ENCODE measurements at regions not wholly inside any gene's neighbourhood (a gene's known extent, or its start where the extent isn't known, plus 50 kb on each side); places are given as distances from the start of the nearest gene placed in this dataset.
"Not testable (repeated sequence)": the region's sequence is repeated elsewhere in the genome, so short reads cannot be mapped to it uniquely, and the experiment has no call there.

- no peak for DNase-seq
Measured at GRCh38 chr1:79302380-79302930, 295.9 kb upstream of the ADGRL4 start.

DNA sequence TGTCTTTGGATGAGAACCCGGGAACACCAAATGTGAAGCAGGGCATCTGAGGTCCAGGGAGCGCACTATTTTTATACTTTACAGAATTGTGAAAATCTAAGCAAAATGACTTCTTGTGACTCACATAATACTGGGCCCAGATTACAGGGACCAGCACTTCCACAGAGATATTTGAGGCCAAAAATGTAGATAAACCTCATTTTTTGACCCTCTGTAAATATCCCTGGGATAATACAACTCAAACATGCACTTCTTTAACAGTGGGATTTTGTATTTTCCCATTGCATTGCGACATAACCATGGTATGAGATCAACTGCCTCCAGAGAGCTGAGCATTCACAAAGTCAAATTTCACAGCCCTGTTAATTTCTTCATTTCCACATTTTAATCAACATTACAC is 289.4 kb upstream of the ADGRL4 start:
- no peak for DNase-seq

DNA sequence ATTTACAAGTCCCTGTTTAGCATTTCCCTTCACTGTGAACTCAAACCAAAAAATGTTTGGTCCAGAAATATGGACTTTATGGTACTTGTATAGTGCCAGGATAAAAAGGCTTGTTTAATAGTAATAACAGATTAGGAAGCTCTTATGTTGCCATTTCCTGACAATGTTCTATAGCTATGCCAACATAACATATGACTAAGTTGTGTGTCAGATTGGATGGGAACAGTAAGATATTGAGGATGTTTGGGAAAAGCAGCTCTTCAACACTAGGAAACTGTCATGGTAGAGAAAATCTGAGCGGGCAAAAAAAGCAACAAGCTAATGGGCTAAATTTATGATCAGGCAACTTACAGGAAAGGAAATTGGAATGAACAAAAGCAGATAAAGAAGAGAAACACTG is 287.1 kb upstream of the ADGRL4 start:
- DNase-seq: no peak

- no peak for DNase-seq
Measured at GRCh38 chr1:79290927-79291474, 284.5 kb upstream of the ADGRL4 start.

GRCh38 chr1:79287982-79288381 is 281.5 kb upstream of the ADGRL4 start:
- no peak for DNase-seq

DNA sequence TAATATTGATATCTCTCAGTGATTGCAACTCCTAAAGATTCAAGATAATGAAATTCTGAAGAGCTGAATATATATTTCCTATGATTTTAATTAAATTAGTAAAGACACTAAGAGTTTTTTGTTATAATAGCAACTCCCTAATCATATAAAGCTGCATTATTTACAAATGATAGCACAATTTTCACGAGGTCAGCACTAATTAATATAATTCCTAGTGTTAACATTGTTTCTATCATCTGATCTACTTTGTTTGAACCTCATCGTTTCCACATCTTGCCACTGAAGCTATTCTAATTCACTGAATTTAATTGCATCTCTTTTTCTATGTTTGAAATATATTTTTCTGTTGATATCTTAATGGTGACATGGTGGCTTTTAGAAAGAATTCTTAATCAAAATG is 279.1 kb upstream of the ADGRL4 start:
- no peak for DNase-seq

DNA sequence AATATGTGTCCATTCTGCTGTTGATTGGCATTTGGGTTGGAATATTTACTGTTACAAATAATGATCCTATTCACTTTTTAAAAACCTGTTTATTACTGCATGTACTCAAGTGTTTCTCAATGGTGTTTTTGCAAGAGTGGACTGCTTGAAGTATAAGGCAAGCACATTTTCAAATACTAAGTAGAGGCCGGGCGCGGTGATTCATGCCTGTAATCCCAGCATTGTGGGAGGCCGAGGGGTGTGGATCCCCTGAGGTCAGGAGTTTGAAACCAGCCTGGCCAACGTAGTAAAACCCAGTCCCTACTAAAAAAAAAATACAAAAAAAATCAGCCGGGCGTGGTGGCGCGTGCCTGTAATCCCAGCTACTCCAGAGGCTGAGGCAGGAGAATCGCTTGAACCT is 276.9 kb upstream of the ADGRL4 start:
- no peak for DNase-seq

GRCh38 chr1:79281442-79281841 is 274.9 kb upstream of the ADGRL4 start:
- DNase-seq: no peak

DNA sequence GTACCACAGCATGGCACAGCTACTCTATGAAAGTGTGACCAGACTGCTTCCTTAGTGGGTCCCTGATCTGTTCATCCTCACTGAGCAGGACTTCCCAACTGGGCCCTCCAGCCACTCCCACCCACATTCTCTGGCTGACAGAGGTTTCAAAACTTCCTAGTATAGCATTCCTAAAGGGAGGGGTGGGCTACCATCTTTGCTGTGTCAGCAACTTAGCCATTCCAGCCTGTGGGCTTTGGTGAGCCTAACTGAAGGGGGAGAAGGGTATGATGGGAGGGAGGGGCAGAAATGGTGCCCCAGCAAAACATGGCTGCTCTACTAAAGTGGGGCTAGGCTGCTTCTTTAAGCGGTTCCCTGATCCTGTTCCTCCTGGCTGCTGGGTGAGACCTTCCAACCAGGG is 265.2 kb upstream of the ADGRL4 start:
- no peak for DNase-seq

DNA sequence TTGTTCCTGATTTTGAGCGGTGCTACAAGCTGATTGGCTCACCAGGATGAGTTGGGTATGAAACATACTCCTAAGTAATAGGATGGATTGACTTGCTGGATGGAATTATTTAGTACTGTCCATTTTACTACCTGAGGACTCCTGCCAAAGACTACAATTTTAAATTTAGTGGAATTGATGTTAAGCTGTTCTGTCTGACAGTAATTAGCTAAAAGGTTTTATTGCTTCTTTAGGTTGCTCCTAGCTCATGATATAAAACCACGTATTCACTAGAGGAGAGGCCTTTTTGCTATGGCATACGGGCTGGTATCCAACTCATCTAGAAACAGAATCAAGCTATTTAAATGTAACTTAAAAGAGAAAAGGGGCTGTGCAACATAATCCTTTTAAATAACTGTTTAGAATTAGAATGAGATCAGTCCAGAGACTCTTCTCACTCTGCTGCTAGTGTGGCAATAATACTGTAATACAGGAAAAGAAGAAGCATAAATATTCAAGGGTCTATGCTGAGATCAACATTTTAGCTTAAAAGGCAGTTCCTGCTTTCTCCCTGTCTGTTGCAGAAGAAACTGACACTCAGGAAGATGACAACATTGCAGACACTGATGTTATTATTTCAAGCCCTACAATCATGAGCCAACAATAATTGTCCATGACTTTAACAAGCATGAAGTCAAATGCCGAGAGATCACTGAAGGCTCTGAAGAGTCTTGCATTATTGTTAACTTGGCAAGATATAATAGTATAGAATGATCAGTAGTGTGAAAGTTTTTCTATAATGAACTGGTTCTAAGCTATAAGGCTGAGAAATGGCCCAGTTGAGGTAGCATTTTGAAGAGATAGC is 258.7 kb upstream of the ADGRL4 start:
- DNase-seq: no peak

- no peak for DNase-seq
Measured at GRCh38 chr1:79264285-79264684, 257.8 kb upstream of the ADGRL4 start.

GRCh38 chr1:79262745-79263258 is 256.3 kb upstream of the ADGRL4 start:
- DNase-seq: no peak

DNA sequence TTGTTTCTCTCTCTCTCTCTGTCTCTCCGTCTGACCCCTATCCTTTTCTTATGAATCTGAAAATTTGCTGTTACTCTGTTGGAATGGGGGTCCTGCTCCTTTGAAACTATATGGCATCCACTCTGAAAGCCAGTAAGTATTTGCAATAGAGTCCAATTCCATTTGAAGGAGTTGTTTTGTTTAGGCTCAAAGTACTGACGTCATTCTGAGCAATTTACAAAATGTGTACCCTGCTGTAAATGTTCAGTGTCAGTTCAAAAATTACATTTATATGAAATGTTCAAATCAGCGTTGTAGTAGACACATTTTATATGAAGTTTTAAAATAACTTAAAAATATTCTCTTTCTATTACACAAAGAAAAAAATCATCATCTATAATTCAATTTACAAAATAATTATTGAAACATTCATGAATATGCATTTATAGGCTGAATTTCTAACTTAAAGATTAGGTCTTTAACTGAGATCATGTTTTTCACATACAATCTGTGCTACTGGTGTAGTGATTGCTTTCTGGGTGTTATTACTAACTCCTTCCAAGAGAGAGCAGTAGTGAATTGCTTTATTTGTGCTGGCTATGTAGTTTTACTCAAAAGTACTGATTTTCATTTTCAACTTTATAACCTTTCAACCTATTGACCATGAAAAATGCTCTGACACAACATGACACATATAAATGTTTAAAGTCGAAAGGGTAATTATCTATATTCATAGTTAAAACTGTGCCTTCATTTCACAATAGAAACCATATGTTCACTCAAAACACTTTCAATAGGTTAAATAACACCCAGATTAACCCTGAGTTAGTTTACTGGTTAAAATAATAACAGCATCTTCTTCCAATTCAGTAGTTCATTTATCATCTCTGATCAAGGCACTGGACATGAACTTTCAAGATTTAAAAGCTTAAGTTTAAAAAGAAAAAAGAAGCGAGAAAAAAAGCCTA is 253.1 kb upstream of the ADGRL4 start:
- no peak for DNase-seq

DNA sequence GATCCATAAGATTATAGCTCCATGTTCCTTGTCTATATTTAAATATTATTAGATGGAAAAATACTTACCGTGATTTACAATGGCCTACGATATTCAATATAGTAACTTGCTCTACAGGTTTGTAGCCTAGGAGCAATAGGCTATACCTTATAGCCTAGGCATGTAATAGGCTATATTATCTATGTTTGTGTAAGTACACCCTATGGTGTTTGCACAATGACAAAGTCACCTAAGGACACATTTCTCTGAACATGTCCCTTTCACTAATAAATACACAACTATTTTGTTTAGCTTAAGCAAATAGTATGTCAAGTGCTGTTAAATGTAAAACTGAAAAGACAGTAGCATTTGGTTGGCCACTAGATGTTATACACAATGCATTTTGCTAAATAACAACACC is 248.9 kb upstream of the ADGRL4 start:
- no peak for DNase-seq

- DNase-seq: no peak
Measured at GRCh38 chr1:79252598-79252997, 246.1 kb upstream of the ADGRL4 start.

- no peak for DNase-seq
Measured at GRCh38 chr1:79239840-79240239, 233.3 kb upstream of the ADGRL4 start.

GRCh38 chr1:79235301-79236002 is 228.9 kb upstream of the ADGRL4 start:
- DNase-seq: no peak

- no peak for DNase-seq
Measured at GRCh38 chr1:79232818-79233217, 226.3 kb upstream of the ADGRL4 start.

- DNase-seq: not testable (repeated sequence)
Measured at GRCh38 chr1:79230751-79231150, 224.2 kb upstream of the ADGRL4 start.

DNA sequence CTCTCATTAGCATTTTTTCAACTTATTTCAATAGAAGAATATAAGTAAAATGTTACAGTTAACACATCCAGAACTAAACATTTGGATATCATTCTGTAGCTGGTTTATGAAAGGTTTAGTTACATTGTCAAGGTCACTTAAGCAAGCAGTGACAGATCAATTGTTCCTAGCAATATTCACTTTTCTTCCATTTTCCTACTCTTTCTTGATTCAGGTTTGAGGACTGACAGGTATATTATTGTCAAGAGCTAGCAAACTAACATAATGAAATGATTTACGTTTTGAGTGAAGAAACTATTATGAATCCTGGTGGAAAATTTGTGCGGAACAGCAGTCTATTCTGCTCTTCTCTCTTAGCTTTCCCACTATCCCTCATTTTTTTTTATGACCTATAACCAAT is 220.4 kb upstream of the ADGRL4 start:
- no peak for DNase-seq

- DNase-seq: no peak
Measured at GRCh38 chr1:79224537-79224936, 218.0 kb upstream of the ADGRL4 start.

DNA sequence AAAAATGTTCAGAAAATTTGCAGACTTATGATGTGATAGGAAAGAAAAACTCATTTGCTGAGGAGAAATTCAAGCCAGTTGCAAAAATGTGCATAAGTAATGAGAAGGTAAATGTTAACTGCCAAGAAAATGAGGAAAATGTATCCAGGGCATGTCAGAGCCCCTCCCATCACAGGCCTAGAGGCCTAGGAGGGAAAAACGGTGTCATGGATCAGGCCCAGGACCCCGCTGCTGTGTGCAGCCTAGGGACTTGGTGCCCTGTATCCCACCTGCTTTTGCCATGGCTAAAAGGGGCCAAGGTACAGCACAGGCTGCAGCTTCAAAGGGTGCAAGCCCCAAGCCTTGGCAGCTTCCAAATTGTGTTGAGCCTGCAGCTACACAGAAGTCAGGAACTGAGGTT is 214.0 kb upstream of the ADGRL4 start:
- DNase-seq: no peak

DNA sequence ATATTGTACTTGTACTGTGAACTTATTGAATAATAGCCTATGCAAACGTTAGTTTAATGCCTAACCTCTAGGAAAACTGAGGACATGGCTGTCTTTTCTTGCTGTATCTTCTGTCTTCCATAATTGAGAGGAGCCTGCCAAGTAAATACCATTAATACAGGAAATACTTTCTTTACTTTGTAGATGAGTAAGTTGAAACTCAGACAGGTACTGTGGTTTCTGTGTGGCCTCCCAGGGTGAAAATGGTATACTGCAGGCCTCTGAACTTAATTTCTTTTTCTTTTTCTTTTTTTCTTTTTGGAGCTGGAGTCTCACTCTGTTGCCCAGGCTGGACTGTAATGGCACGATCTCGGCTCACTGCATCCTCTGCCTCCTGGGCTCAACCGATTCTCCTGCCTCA is 208.8 kb upstream of the ADGRL4 start:
- no peak for DNase-seq
